ENCODE measurements at regions not wholly inside any gene's neighbourhood (a gene's known extent, or its start where the extent isn't known, plus 50 kb on each side); places are given as distances from the start of the nearest gene placed in this dataset.

GRCh38 chr10:128318913-128319312, 192.7 kb upstream of the MKI67 start:
- DNase-seq = no peak

DNA sequence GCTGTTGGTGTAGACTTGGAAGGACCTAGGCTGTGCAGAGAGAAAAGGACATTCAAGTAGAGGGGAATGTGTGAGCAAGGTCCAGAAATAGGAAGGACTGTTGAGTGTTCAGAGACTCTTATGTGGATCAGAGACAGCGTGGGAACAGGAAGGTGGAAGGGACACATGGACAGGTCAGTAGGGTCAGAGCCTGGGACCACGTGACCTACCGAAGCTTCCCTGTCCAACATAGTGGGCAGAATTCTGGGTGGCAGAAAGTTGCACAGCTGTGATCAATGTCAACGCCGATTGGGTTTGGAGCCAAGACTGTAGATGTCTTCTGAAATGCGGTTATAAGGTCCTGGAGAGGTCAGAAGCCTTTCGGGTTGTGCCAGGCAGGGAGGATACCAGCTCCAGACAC, 195.9 kb upstream of the MKI67 start:
- no peak for DNase-seq

DNA sequence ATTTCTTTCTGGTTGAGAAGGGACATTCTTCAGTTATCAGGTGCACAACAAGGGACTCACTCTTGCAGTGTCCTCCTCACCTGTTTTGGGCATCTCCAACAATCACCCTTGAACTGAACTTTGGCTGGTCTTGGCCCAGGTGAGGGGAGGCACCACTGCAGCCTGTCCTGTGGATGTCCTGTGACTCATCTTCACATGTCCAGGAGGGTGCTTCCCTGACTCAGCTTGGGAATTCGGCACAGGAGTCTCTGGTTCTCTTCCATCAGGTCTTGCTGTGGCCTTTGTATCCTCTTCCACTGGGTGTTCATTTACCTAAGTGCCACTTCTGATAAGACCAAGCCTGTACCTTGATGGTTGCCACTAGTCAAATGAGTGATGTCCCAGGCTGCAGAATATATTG, 196.7 kb upstream of the MKI67 start:
- DNase-seq = no peak

- peak in 1 of 5 experiments; percentile 4 for DNase-seq
Measured at GRCh38 chr10:128324058-128324827, 198.0 kb upstream of the MKI67 start.

DNA sequence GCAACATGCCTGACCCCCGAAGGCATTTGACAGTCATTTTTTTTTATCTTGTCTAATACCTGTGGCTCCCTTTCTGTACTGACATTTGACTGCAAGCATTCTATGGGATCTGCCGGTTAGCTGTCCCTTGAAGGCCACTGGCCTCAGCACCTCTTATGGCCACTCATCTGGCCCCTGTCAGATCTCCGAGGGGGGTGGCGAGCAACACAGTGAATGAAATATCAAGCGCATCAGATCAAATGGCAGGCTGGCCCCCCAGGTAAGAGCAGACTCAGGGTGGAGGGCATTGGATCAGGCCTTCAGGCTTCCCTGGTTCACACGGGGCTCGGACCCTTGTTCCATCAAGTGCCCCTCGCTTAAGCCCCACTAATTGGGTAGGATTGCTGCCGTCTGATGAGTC, 199.6 kb upstream of the MKI67 start:
- DNase-seq = no peak

GRCh38 chr10:128326251-128326650, 200.0 kb upstream of the MKI67 start:
- no peak for DNase-seq

DNA sequence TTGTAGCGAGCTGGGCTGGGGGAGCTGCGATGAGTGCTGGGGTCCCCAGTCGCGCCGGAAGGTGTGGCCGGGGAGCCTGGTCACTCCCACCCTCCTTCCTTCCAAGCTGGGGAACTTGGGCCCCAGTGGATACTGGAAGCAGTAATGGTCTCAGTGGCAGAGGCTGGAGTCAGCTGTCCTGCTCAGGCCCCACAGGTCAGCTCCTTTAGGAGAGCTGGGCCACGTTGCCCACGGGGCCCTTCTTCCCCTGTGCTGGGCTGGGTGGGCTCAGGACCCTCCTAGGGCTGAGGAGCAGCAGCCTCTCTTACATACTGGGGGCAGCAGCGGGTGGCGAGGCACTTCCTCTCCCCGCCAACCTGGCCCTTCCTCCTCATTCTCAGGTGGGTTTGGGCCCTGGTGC, 200.6 kb upstream of the MKI67 start:
- no peak for DNase-seq

DNA sequence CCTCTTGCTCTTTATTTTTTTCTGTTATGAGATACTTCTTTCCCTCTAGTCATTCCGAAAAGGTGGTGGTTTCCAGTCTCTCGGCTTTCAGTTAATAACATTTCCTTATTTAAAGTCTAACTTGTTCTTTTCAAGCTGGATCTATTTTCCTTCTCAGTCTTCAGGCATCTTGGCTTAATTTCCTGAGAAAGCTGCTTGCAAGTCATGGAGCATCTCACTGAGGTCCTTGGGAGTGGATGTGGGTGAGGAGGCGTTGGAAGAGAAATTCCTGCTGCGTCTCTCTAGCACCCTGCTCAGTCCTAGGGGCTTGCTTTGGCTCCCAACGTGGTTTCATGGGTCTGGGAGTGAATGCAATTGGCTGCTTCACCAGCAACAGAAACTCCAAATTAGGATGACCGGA, 210.2 kb upstream of the MKI67 start:
- DNase-seq = no peak

- DNase-seq = no peak
Measured at GRCh38 chr10:128337860-128338378, 211.7 kb upstream of the MKI67 start.

- no peak for DNase-seq
Measured at GRCh38 chr10:128338951-128339350, 212.7 kb upstream of the MKI67 start.

GRCh38 chr10:128339753-128340152, 213.5 kb upstream of the MKI67 start:
- no peak for DNase-seq

- no peak for DNase-seq
Measured at GRCh38 chr10:128345353-128345752, 219.1 kb upstream of the MKI67 start.

DNA sequence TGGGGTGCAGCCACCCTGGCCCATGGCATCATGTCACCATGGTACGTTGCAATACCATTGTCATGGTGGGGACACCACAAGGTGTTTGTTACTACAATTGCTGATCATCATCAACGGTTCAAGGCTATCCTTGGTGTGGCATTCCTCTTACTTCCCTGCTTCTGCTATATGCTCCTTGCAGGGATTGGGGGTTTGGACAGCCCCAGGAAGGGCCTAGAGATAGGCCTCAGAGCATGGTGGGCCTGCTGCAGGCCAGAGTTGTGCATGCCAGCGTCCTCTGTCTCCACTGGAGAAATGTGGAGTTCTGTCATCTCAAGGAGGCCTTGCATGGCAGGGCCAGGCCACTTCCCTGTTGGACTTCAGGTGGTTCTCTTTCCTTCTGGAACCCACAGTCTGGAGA, 234.6 kb upstream of the MKI67 start:
- no peak for DNase-seq

DNA sequence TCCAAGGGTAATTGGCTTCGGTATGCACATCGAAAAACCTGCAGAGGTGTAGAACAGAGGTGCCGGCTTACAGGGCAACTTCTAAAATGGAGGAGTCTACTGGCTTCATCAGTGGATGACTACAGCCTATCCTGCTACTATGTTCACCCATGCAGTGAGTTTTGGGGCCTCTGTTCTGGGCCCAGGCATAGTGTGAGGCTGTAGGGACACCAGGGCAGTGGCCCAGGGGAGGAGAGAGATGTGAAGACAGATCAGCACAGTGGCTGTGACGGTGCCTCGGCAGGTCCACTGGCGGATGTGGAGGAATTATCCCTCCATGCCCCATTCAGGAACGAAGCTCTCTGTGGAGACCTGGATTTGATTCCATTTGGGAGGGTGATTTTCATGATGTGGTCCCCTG, 235.3 kb upstream of the MKI67 start:
- no peak for DNase-seq

DNA sequence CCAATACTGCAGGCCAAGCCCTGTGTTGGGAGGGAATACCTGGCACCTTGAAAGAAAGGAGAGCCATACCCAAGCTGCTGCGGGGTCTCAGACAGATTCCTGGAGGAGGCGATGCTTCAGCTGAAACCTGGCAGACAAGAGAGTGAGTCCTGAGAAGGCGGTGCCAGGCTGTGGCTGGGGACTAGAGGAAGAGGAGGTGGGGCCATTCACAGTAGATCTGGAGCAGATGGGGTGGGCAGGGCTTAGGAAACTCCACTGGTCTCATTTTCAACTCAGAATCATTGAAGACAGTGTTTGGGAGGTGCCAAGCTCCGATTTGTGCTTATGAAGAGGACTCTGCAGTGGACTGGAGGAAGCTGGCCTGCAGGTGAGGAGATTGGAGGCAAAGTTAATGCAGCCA, 236.3 kb upstream of the MKI67 start:
- no peak for DNase-seq

GRCh38 chr10:128364631-128365030, 238.4 kb upstream of the MKI67 start:
- DNase-seq = no peak

DNA sequence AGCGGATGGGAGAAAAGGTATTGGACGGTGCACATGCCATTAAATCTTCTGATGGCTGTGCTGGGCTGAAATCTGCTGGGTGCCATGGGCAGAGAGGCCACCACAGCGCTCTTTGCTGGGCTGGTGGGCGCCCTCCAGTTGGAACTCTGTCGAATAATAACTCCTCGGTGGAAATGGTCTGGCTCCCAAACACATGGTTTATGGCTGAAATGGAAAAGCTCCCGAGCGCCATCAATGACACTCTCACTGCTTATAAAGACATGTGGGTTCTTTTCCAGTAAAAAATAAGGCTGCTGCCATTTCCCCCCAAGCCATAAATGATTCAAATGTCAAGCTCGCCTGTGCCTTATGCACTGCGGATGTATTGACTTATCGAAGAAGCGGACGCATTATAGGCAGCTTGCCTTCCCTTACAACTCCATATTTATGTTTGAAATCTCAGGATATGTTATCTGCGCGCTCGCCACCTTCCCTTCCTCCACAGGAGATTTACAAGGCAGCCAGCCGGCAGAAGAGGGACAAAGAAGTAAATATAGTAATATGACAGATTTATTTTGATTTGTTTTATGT, 239.0 kb upstream of the MKI67 start:
- DNase-seq = no peak

- DNase-seq = no peak
Measured at GRCh38 chr10:128367807-128368206, 241.6 kb upstream of the MKI67 start.

DNA sequence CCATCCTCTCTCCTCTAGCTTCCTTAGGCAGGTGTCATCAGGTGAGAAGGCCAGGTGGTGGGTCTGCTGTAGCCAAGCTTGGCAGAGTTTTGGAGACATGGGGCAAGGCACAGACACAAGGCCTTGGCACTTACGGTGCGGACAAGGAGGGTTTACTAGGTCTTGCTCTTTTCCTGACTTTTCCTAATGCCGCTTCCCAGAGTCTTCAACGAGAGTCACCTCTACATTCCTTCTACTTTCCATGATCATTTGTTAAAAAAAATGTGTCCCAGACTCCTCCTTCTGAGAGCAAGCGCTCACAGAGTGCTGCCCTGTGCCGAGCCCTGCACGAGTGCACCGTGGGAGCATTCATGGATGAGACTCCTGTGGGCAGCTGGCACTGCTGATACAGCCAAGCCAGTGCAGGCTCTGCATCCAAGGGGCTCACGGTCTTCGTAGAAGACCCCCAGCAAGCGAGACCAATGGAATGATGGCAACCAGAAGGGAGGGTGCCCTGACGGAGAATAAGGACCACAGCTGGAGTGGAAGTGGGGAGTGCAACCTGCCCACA, 243.0 kb upstream of the MKI67 start:
- DNase-seq = no peak

- peak in 1 of 5 experiments; percentile 85 for DNase-seq
Measured at GRCh38 chr10:128373071-128373749, 247.0 kb upstream of the MKI67 start.

DNA sequence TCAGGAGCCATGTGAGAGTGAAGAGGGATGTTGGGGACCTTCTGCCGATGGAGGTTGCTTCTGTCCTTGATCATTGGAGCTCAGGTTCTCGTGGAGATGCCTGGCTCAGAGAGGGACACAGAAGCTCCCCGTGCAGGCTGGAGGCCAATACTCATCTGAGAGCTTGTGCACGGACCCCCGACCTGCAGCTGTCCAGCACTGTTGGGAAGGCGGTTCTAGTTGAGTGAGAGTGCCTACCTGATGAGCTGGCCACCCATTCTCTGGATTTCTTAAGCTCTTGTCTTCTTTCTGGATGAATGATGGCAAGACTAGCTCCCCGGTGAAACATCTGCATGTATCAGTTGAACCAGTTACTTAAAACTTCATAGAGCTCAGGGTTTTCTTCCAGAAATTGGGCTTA, 247.6 kb upstream of the MKI67 start:
- DNase-seq = no peak

DNA sequence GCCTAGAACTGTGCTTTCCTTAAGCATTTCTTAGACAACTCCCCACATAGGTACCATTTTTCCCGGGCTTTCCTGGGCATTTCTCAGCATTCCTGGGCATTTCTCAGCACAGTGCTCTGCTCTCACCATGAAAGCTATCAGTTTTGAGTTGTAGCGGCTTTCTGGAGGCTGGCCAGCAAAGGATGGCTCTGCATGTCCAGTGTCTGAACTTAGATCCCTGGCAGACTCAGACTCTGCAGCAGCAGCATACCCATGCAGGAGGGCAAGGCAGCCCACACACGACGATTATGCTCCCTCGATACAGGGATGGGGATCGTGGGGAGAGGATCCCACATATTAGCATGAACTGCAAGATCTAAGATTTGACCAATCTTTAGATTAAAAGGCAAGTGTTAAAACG, 248.9 kb upstream of the MKI67 start:
- no peak for DNase-seq

DNA sequence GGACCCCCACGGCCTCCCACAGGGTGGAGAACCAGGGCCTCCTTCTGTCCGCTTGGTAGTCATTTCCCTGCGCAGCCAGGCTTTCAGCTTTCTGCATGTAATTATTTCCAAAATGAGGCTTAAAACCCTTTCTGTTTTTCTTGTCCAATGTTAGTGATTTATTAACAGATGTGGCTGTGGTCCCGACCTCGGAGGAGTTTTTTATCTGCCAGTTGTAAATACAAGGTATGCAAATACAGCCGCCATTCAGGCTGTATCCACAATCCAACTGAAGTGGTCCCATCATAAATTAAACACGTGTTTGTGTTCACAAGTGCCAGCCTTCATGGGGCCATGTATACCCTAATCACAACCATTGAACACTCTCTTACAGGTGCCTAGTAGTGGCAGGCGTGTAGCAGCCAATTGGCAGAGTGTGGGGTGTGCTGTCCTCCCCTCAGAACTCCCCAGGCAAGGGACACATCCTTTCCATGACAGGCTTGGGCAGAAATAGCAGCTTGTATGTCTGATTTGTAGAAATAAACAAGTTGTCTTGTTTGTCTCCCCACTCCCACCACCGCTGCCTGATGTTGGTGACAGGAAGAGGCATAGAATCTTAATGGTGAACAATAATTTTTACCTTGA, 251.3 kb upstream of the MKI67 start:
- DNase-seq = no peak
